DND-41 (cell line): ENCODE measurements at regions not wholly inside any gene's neighbourhood (a gene's known extent, or its start where the extent isn't known, plus 50 kb on each side); places are given as distances from the start of the nearest gene placed in this dataset.

Source experiments
- EZH2 ChIP-seq: IDR thresholded peaks from 3 replicates; pipeline ENCODE4 v1.6.1; 2012; ENCODE audit warnings: borderline replicate concordance, low read depth, mild to moderate bottlenecking, moderate library complexity, low read length, inconsistent platforms; ENCODE audit not compliant: severe bottlenecking
- TF ChIP-seq, protein P1 (sequence below): IDR thresholded peaks from 2 replicates; pipeline ENCODE4 v1.5.1; 2012; ENCODE audit warnings: borderline replicate concordance, low read length, moderate library complexity, mild to moderate bottlenecking; ENCODE audit not compliant: poor library complexity, severe bottlenecking; ENCODE audit errors: extremely low read depth

DNA sequence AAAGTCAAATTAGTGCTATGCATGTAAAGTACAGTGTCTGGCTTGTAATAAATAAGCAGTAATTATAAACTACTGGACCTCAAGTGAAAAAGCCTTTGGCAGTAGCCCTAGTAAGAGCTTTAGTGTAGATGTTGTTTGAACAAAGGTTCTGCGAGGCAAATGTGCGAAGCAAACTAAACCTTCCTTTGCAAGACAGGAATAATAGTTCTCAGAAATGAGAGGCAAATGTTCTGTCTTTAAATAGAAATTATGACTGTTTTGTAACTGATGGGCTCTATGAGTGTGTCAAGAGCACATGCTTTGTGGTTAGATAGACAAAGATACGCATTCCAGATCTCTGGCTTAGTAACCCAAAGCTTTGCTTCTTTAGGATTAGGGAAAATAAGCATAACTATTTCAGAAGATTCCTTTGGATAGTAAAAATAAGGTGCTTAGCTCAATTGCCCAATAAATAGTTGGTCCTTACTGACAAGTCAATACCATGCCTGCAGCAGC lies 169.2 kb upstream of the CDC14C start:
- TF ChIP-seq, protein P1, sequence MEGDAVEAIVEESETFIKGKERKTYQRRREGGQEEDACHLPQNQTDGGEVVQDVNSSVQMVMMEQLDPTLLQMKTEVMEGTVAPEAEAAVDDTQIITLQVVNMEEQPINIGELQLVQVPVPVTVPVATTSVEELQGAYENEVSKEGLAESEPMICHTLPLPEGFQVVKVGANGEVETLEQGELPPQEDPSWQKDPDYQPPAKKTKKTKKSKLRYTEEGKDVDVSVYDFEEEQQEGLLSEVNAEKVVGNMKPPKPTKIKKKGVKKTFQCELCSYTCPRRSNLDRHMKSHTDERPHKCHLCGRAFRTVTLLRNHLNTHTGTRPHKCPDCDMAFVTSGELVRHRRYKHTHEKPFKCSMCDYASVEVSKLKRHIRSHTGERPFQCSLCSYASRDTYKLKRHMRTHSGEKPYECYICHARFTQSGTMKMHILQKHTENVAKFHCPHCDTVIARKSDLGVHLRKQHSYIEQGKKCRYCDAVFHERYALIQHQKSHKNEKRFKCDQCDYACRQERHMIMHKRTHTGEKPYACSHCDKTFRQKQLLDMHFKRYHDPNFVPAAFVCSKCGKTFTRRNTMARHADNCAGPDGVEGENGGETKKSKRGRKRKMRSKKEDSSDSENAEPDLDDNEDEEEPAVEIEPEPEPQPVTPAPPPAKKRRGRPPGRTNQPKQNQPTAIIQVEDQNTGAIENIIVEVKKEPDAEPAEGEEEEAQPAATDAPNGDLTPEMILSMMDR = no peak
- TF ChIP-seq EZH2 = no peak
